Ishikawa (cell line): ENCODE measurements at regions not wholly inside any gene's neighbourhood (a gene's known extent, or its start where the extent isn't known, plus 50 kb on each side); places are given as distances from the start of the nearest gene placed in this dataset.
A peak's percentile ranks its signal among the peaks of the same experiment; 100 is the strongest.

Experiments used
- CEBPB ChIP-seq: IDR thresholded peaks from 2 replicates; pipeline ENCODE4 v1.6.1; 2012
- CREB1 ChIP-seq: IDR thresholded peaks from 2 replicates; pipeline ENCODE4 v1.6.1; 2012; ENCODE audit warnings: low read depth
- EGR1 ChIP-seq: IDR thresholded peaks from 2 replicates; pipeline ENCODE4 v1.6.1; 2012
- EP300 ChIP-seq: IDR thresholded peaks from 2 replicates; pipeline ENCODE4 v1.6.1; 2012; ENCODE audit warnings: borderline replicate concordance
- FOXM1 ChIP-seq: IDR thresholded peaks from 2 replicates; pipeline ENCODE4 v1.6.1; 2012; ENCODE audit warnings: low read depth, borderline replicate concordance
- MAX ChIP-seq: IDR thresholded peaks from 2 replicates; pipeline ENCODE4 v1.6.1; 2012
- NFIC ChIP-seq: IDR thresholded peaks from 2 replicates; pipeline ENCODE4 v1.6.1; 2012
- RAD21 ChIP-seq: IDR thresholded peaks from 2 replicates; pipeline ENCODE4 v1.6.1; 2012; ENCODE audit warnings: low read depth
- REST ChIP-seq: IDR thresholded peaks from 2 replicates; pipeline ENCODE4 v1.6.1; 2012; ENCODE audit warnings: low read depth, mild to moderate bottlenecking
- TAF1 ChIP-seq: IDR thresholded peaks from 2 replicates; pipeline ENCODE4 v1.6.1; 2012; ENCODE audit warnings: low read depth, mild to moderate bottlenecking
- TCF12 ChIP-seq: IDR thresholded peaks from 2 replicates; pipeline ENCODE4 v1.6.1; 2012; ENCODE audit warnings: low read depth
- TEAD4 ChIP-seq: IDR thresholded peaks from 2 replicates; pipeline ENCODE4 v1.6.1; 2012
- USF1 ChIP-seq: IDR thresholded peaks from 2 replicates; pipeline ENCODE4 v1.6.1; 2012
- YY1 ChIP-seq: IDR thresholded peaks from 2 replicates; pipeline ENCODE4 v1.6.1; 2012; ENCODE audit warnings: low read depth
- ZBTB7A ChIP-seq: IDR thresholded peaks from 2 replicates; pipeline ENCODE4 v1.6.1; 2012; ENCODE audit warnings: low read depth

GRCh38 chr5:87782916-87783315 lies 370.2 kb upstream of the CCNH start:
- TF ChIP-seq CEBPB (no peak), EP300 (no peak), TEAD4 (no peak), RAD21 (no peak), MAX (no peak), USF1 (no peak), FOXM1 (no peak), REST (no peak), TAF1 (no peak), TCF12 (no peak), NFIC (no peak), YY1 (no peak), ZBTB7A (no peak), EGR1 (no peak), CREB1 (no peak)

GRCh38 chr5:87781976-87782375 lies 369.2 kb upstream of the CCNH start:
- TF ChIP-seq RAD21 (no peak), TAF1 (no peak), EP300 (no peak), NFIC (no peak), USF1 (no peak), CREB1 (no peak), MAX (no peak), REST (no peak), ZBTB7A (no peak)

GRCh38 chr5:87780831-87781760 lies 368.4 kb upstream of the CCNH start:
- no peak for TF ChIP-seq TAF1
- no peak for TF ChIP-seq CEBPB
- no peak for TF ChIP-seq ZBTB7A
- peak; percentile 76 for TF ChIP-seq MAX
- peak; percentile 98 for TF ChIP-seq RAD21

GRCh38 chr5:87778876-87779275 lies 366.1 kb upstream of the CCNH start:
- no peak for TF ChIP-seq NFIC
- no peak for TF ChIP-seq TEAD4
- TF ChIP-seq USF1: no peak
- no peak for TF ChIP-seq CREB1

GRCh38 chr5:87777877-87778276 lies 365.1 kb upstream of the CCNH start:
- no peak for TF ChIP-seq ZBTB7A
- TF ChIP-seq REST: no peak
- TF ChIP-seq TAF1: no peak
- no peak for TF ChIP-seq TCF12
- TF ChIP-seq EP300: no peak
- no peak for TF ChIP-seq MAX
- no peak for TF ChIP-seq EGR1
